SU-DHL-6 (cell line): ENCODE measurements at regions not wholly inside any gene's neighbourhood (a gene's known extent, or its start where the extent isn't known, plus 50 kb on each side); places are given as distances from the start of the nearest gene placed in this dataset.

Experiments used
- H2AFZ ChIP-seq: fragments of 200-600 bp; sonication (generic); 2 replicates; pipeline ENCODE4 v1.6.1; 2014; ENCODE audit warnings: low read depth, mild to moderate bottlenecking, moderate library complexity, mixed read lengths, antibody characterized with exemption, low read length; ENCODE audit not compliant: severe bottlenecking
- H3F3A ChIP-seq: fragments of 200-600 bp; shearing (Covaris generic); 2 replicates; pipeline ENCODE4 v1.6.0; 2016; ENCODE audit warnings: antibody characterized with exemption, mild to moderate bottlenecking; ENCODE audit not compliant: insufficient read depth
- H3K27ac ChIP-seq: fragments of 200-600 bp; sonication (generic); 2 replicates; pipeline ENCODE4 v1.5.1; 2016; ENCODE audit warnings: low read depth, mild to moderate bottlenecking, low read length, moderate library complexity, mixed read lengths
- H3K27me3 ChIP-seq: fragments of 200-600 bp; sonication (generic), shearing (Covaris generic); 2 replicates; pipeline ENCODE4 v1.6.0; 2014; ENCODE audit warnings: mild to moderate bottlenecking, low read length
- H3K36me3 ChIP-seq: fragments of 200-600 bp; sonication (generic); 2 replicates; pipeline ENCODE4 v1.6.1; 2014; ENCODE audit warnings: mild to moderate bottlenecking, low read length, mixed read lengths
- H3K4me2 ChIP-seq: fragments of 300-600, 200-600 bp; shearing (Covaris generic), sonication (generic); 2 replicates; pipeline ENCODE4 v1.6.0; 2014; ENCODE audit warnings: low read length, low read depth, mild to moderate bottlenecking; ENCODE audit not compliant: poor library complexity, severe bottlenecking
- H3K4me3 ChIP-seq: fragments of 200-600 bp; sonication (generic); 2 replicates; pipeline ENCODE4 v1.5.1; 2014; ENCODE audit warnings: antibody characterized with exemption, low read length, mild to moderate bottlenecking, mixed read lengths; ENCODE audit not compliant: insufficient read depth, poor library complexity, severe bottlenecking
- H3K79me2 ChIP-seq: fragments of 200-600 bp; sonication (generic); 2 replicates; pipeline ENCODE4 v1.6.1; 2014; ENCODE audit warnings: mild to moderate bottlenecking, low read length, moderate library complexity; ENCODE audit not compliant: insufficient read depth
- H3K9ac ChIP-seq: fragments of 200-600 bp; sonication (generic); 2 replicates; pipeline ENCODE4 v1.7.0; 2014; ENCODE audit warnings: mild to moderate bottlenecking, low read length
- H3K9me2 ChIP-seq: fragments of 200-600 bp; sonication (generic); replicated peaks from 2 replicates; pipeline ENCODE4 v1.6.1; 2014; ENCODE audit warnings: low read length; ENCODE audit not compliant: insufficient read depth
- H3K9me3 ChIP-seq: fragments of 200-600 bp; sonication (generic); 2 replicates; pipeline ENCODE4 v1.6.1; 2014; ENCODE audit warnings: low read length, mixed read lengths; ENCODE audit not compliant: insufficient read depth
- H4K20me1 ChIP-seq: fragments of 200-600 bp; sonication (generic); 2 replicates; pipeline ENCODE4 v1.6.1; 2014; ENCODE audit warnings: low read depth, mild to moderate bottlenecking, antibody characterized with exemption, low read length, moderate library complexity, mixed read lengths
- CTCF ChIP-seq: fragments of 200-600 bp; sonication (generic); IDR thresholded peaks from one replicate; pipeline ENCODE4 v1.5.1; 2017; ENCODE audit warnings: antibody characterized with exemption, mild to moderate bottlenecking, low read length, moderate library complexity; ENCODE audit not compliant: insufficient read depth, poor library complexity, severe bottlenecking
- EZH2phosphoT487 ChIP-seq: fragments of 200-600 bp; sonication (generic), shearing (Covaris generic); conservative IDR thresholded peaks from 2 replicates; pipeline ENCODE4 v1.6.1; 2018; ENCODE audit warnings: mild to moderate bottlenecking, antibody characterized with exemption, low read length, moderate library complexity, mixed read lengths

- no peak overlapping the region for H3K4me2 ChIP-seq
- no peaks in the 10 kb centered on the region for H3K9me2 ChIP-seq
- no peak overlapping the region for H2AFZ ChIP-seq
- H3K9me3 ChIP-seq, result no peaks in the 10 kb centered on the region
- no peak for TF ChIP-seq EZH2phosphoT487
- no peak for TF ChIP-seq CTCF
- H3F3A ChIP-seq, result no peaks in the 10 kb centered on the region
- no peak overlapping the region for H3K4me3 ChIP-seq
- no peaks in the 10 kb centered on the region for H3K27me3 ChIP-seq
- H3K27ac ChIP-seq, result no peak overlapping the region
- H4K20me1 ChIP-seq, result no peaks in the 10 kb centered on the region
- H3K36me3 ChIP-seq, result no peaks in the 10 kb centered on the region
- no peak overlapping the region for H3K9ac ChIP-seq
- no peaks in the 10 kb centered on the region for H3K79me2 ChIP-seq
Measured at GRCh38 chr13:74039154-74039553, 95.0 kb downstream of the KLF12 start.

- H3K9me2 ChIP-seq, result no peaks in the 10 kb centered on the region
- H3K4me3 ChIP-seq, result no peak overlapping the region
- no peaks in the 10 kb centered on the region for H3K36me3 ChIP-seq
- H3K27ac ChIP-seq, result no peak overlapping the region
- H3K79me2 ChIP-seq, result no peaks in the 10 kb centered on the region
- no peak overlapping the region for H3K9ac ChIP-seq
- no peak overlapping the region for H3K4me2 ChIP-seq
- no peak overlapping the region for H2AFZ ChIP-seq
- H3K27me3 ChIP-seq, result no peaks in the 10 kb centered on the region
- H3K9me3 ChIP-seq, result no peaks in the 10 kb centered on the region
- no peaks in the 10 kb centered on the region for H3F3A ChIP-seq
- TF ChIP-seq EZH2phosphoT487 (no peak), CTCF (no peak)
- H4K20me1 ChIP-seq, result no peaks in the 10 kb centered on the region
Measured at GRCh38 chr13:74037762-74038161, 96.4 kb downstream of the KLF12 start.

GRCh38 chr13:74036373-74036772 is 97.8 kb downstream of the KLF12 start:
- Histone ChIP-seq H3K9ac (no peak overlapping the region), H3K9me2 (no peaks in the 10 kb centered on the region), H3K4me2 (no peak overlapping the region), H4K20me1 (no peaks in the 10 kb centered on the region), H3K27me3 (no peaks in the 10 kb centered on the region), H3F3A (no peaks in the 10 kb centered on the region), H2AFZ (no peak overlapping the region), H3K27ac (no peak overlapping the region), H3K9me3 (no peaks in the 10 kb centered on the region), H3K36me3 (no peaks in the 10 kb centered on the region), H3K79me2 (no peaks in the 10 kb centered on the region), H3K4me3 (no peak overlapping the region)
- TF ChIP-seq CTCF (no peak), EZH2phosphoT487 (no peak)
